ENCODE measurements at regions not wholly inside any gene's neighbourhood (a gene's known extent, or its start where the extent isn't known, plus 50 kb on each side); places are given as distances from the start of the nearest gene placed in this dataset.

DNA sequence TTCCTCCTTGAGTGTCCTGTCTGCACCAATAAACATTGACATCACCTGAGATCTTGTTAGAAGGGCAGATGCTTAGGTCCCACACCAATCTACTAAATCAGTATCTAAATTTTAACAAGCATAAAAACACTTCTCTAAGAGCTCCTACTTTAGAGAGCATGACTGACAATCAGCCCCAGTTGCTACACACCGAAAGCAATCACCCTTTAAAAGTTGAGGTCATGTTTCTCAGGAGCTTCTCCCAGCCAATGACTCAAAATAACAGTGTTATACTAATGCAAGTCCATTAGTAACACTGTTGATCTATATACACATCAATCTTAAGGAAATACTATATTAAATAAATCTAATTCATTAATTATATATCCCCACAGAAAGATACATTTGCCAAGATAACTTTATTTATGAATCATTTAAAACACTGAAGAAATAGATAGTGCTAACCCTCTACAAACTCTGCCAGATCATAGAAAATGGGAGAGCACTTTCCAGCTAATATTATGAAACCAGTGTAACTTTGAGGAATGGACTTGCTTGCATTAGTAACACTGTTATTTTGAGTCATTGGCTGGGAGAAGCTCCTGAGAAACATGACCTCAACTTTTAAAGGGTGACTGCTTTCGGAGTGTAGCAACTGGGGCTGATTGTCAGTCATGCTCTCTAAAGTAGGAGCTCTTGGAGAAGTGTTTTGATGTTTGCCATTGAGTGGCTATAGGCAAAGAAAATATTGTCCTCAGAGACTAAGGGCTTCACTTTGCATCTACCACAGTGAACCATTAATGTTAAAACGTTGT is 109.8 kb upstream of the HDX start:
- DNase-seq (ENCODE audit: low spot score) = no peak
- ATAC-seq = no peak
- intact Hi-C loops (cut with DNase I) = no loop called here

- no peak for DNase-seq (ENCODE audit: low spot score)
- ATAC-seq = no peak
- intact Hi-C loops (cut with DNase I) = no loop called here
These were observed 132.0 kb upstream of the HDX start for GRCh38 chrX:84634201-84634782.

DNA sequence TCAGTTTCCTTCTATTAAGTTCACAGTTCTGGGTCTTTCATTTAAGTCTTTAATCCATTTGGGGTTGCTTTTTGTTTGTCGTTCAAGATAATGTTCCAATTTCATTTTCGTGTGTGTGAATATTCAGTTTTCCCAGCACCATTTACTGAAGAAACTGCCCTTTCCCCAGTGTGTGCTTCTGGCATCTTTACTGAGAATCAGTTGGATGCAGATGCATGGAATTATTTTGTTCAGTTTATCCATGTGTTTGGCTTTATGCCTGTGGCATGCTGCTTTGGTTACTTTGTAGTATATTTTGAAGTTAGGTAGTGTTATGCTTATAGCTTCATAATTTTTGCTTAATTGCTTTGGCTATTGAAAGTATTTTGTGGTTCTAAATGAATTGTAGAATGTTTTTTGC is 163.8 kb upstream of the HDX start:
- DNase-seq (ENCODE audit: low spot score) = no peak
- intact Hi-C loops (cut with DNase I) = no loop called here
- ATAC-seq = no peak

DNA sequence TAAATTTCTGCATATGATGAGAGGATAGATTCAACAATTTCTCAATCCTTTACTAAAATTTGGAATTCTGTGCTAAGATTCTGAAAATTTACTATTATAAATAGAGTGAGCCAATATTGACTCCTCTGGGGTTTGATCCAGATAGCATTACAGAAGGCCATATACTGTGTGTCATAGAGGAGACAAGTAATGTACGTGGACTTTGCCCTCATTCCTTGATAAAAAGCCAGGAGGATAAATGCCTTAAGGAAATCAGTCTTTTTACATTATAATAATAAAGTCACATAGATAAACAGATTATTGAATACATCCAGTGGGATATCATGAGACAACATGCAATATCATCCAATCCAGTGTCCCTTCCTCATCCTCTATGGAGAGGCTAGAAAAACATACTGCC is 188.0 kb upstream of the HDX start:
- DNase-seq (ENCODE audit: low spot score) (no peak), ATAC-seq (no peak)
- intact Hi-C loops (cut with DNase I) = no loop called here

DNA sequence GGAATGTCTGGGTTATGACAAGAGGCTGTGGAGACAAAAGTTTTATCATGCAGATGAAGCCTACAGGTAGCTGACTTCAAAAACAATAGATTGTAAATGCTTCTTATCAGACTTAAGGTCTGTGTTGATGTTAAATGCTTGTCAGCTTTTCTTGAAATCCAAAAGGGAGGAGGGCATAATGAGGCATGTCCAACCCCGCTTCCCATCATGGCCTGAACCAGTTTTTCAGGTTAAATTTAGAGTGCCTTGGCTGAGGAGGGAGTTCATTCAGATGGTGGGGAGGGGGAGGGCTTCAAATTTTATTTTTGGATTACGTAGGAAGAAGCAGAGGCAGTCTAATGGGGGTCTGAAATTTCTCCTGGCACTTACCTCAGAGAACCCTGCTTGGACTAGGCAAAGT is 207.7 kb upstream of the HDX start:
- intact Hi-C loops (cut with DNase I) = no loop called here
- ATAC-seq (no peak), DNase-seq (ENCODE audit: low spot score) (no peak)

GRCh38 chrX:84710611-84711010 is 208.4 kb upstream of the HDX start:
- intact Hi-C loops (cut with DNase I) = no loop called here
- DNase-seq (ENCODE audit: low spot score) = no peak
- ATAC-seq = no peak

- intact Hi-C loops (cut with DNase I) = no loop called here
- DNase-seq (ENCODE audit: low spot score) (no peak), ATAC-seq (no peak)
These were observed 210.4 kb upstream of the HDX start for GRCh38 chrX:84712621-84713020.

- no peak for ATAC-seq
- intact Hi-C loops (cut with DNase I) = no loop called here
These were observed 213.1 kb upstream of the HDX start for GRCh38 chrX:84715315-84715714.

GRCh38 chrX:84717343-84717742 is 215.1 kb upstream of the HDX start:
- DNase-seq (ENCODE audit: low spot score) = no peak
- no peak for ATAC-seq

More at GRCh38 chrX:84715315-84715714, 213.1 kb upstream of the HDX start:
- DNase-seq (ENCODE audit: low spot score) = no peak

DNA sequence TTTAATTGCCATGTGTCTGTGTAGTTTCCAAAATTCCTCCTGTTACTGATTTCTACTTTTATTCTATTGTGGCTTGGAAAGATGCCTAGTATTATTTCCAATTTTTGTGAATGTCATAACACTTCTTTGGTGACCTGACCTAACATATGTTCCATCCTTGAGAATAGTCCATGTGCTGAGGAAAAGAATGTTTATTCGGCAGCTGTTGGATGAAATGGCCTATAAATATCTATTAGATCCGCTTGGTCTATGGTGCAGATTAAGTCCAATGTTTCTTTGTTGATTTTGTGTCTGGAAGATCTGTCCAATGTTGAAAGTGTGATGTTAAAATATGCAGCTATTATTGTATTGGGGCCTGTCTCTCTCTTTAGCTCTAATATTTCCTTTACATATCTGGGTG is 219.2 kb upstream of the HDX start:
- ATAC-seq (no peak), DNase-seq (ENCODE audit: low spot score) (no peak)
- intact Hi-C loops (cut with DNase I) = no loop called here

More at GRCh38 chrX:84717343-84717742, 215.1 kb upstream of the HDX start:
- intact Hi-C loops (cut with DNase I) = no loop called here

DNA sequence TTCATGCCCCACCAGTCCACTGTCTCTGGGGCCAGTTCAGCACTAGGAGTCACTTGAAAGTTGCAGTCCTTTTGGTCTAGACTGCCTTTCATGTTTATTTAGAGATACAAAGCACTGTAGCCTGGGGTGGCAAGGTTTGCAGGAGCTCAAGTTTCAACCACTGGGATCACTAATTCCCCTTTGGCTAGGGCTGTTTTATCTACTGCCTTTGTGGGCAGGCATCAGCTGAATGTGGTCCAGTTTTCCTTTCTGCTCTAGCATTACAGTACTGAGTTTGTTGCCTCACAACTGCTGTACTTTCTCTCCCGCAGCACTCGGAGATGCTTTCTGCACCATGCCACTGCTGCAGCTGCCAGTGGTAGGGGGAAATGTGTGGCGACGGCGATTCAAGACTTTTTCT is 222.3 kb upstream of the HDX start:
- intact Hi-C loops (cut with DNase I) = no loop called here
- DNase-seq (ENCODE audit: low spot score) = no peak
- no peak for ATAC-seq

DNA sequence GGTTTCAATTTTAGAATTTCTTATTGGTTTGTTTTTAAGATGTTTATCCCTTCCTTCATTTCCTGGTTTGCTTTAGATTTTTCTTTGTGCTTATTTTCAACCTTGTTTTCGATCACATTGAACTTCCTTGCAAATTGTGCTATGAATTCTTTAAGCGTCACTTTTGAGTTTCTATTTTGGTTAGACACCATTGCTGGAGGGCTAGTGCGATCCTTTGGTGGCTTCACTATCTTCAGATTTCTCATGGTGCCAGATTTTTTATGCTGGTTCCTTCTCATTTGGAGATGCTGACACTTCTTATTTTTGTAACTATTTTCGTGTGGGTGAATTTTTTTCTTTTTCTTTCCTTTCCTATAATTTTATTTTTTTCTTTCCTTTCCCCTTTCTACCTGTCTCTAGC is 227.2 kb upstream of the HDX start:
- intact Hi-C loops (cut with DNase I) = no loop called here
- no peak for DNase-seq (ENCODE audit: low spot score)
- ATAC-seq = no peak

- intact Hi-C loops (cut with DNase I) = no loop called here
- ATAC-seq (peak; percentile 83), DNase-seq (ENCODE audit: low spot score) (no peak)
These were observed 227.6 kb upstream of the HDX start for GRCh38 chrX:84729809-84730208.

- ATAC-seq (no peak), DNase-seq (ENCODE audit: low spot score) (no peak)
- intact Hi-C loops (cut with DNase I) = no loop called here
These were observed 232.8 kb upstream of the HDX start for GRCh38 chrX:84735025-84735424.

- intact Hi-C loops (cut with DNase I) = no loop called here
- ATAC-seq = peak; percentile 60
- no peak for DNase-seq (ENCODE audit: low spot score)
These were observed 235.2 kb upstream of the HDX start for GRCh38 chrX:84737471-84737871.

- intact Hi-C loops (cut with DNase I) = no loop called here
- DNase-seq (ENCODE audit: low spot score) (no peak), ATAC-seq (no peak)
These were observed 245.3 kb upstream of the HDX start for GRCh38 chrX:84747516-84747915.

- DNase-seq (ENCODE audit: low spot score) = no peak
- no peak for ATAC-seq
- intact Hi-C loops (cut with DNase I) = no loop called here
These were observed 246.9 kb upstream of the HDX start for GRCh38 chrX:84748965-84749656.

GRCh38 chrX:84760560-84760959 is 243.1 kb upstream of the APOOL start:
- intact Hi-C loops (cut with DNase I) = no loop called here
- DNase-seq (ENCODE audit: low spot score) (no peak), ATAC-seq (no peak)

DNA sequence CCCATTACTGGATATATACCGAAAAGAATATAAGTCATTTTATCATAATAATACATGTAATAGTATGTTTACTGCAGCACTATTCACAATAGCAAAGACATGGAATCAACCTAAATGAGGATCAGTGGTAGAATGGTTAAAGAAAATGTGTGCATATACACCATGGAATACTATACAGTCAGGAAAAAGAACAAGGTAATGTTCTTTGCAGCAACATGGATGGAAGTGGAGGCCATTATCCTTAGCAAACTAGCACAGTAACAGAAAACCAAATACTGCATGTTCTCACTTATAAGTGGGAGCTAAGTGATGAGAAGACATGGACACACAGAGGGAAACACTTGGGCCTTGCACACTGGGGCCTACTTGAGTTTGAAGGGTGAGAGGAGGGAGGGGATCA is 207.4 kb upstream of the APOOL start:
- intact Hi-C loops (cut with DNase I) = no loop called here

DNA sequence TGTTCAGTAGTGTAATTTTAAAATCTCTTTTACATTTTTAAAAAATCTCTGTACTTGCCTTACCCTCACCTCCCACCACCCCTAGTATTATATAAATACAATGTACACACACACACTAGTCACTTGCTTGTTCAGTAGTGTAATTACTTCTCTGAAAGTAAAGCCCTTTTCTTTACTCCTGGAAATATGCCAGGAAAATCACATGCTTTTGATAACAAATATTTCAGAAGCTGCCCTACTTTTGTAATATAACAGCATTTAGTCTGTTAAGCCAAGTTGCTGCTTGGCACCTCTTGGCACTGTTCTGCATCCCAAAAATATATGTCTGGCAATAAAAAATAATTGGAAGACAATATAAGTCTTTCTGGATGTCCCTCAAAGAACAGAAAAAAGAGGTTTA is 172.8 kb upstream of the APOOL start:
- ATAC-seq (no peak), DNase-seq (ENCODE audit: low spot score) (no peak)
- intact Hi-C loops (cut with DNase I) = no loop called here

More for the DNA sequence above, 207.4 kb upstream of the APOOL start:
- no peak for ATAC-seq
- DNase-seq (ENCODE audit: low spot score) = no peak
